ENCODE measurements at regions not wholly inside any gene's neighbourhood (a gene's known extent, or its start where the extent isn't known, plus 50 kb on each side); places are given as distances from the start of the nearest gene placed in this dataset.
"Not testable (repeated sequence)": the region's sequence is repeated elsewhere in the genome, so short reads cannot be mapped to it uniquely, and the experiment has no call there.

DNA sequence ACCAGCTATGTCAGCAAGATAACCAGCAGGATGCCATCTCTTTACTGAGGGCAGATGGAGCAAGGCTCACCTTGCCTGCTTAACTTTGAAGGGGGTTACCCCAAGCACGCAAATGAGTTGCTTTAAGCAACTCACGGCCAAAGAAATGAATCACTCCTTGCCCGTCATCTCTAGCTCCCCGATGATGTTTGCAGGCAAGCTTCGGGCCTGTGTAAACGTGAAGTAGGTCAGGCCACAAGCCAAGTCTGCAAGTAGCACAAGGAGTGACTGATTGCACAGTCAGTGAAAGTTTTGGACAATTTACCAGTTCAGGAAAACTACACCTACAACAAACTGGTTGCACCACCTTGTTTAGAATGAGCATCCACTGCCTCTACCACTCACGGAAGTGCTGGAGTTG lies 699.7 kb upstream of the TBX3 start:
- H3K4me1 Mint-ChIP-seq: no peaks in the 10 kb centered on the region
- H3K4me3 Mint-ChIP-seq: no peak overlapping the region
- no peaks in the 10 kb centered on the region for H3K36me3 Mint-ChIP-seq (ENCODE audit: low read depth)
- no peak for DNase-seq
- intact Hi-C loops (cut with micrococcal nuclease): no loop called here
- H3K27ac Mint-ChIP-seq: no peak overlapping the region
- H3K27me3 Mint-ChIP-seq: no peaks in the 10 kb centered on the region
- no peaks in the 10 kb centered on the region for H3K9me3 Mint-ChIP-seq

DNA sequence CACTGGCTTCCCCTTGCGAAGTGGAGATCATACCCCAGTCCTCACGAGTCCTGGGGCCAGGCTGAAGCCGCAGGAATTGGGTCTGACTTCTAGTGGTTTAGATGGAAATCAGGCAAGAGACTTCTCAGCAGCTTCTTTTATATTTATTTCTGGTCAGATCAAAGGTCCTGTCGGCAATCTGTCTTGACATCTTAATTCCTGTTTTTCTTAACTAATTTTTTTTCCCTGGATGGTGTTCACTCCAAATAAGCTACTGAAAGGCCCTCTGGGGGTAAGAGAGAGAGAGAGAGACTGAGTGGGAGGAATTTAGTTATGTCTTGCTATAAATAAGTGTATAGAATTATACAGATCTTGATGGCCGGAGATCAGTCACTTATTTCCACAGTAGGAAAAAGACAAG lies 698.7 kb upstream of the TBX3 start:
- intact Hi-C loops (cut with micrococcal nuclease): no loop called here
- no peaks in the 10 kb centered on the region for H3K4me1 Mint-ChIP-seq
- H3K4me3 Mint-ChIP-seq: no peak overlapping the region
- no peak overlapping the region for H3K27ac Mint-ChIP-seq
- H3K9me3 Mint-ChIP-seq: no peaks in the 10 kb centered on the region
- H3K36me3 Mint-ChIP-seq (ENCODE audit: low read depth): no peaks in the 10 kb centered on the region
- no peaks in the 10 kb centered on the region for H3K27me3 Mint-ChIP-seq
- DNase-seq: no peak

DNA sequence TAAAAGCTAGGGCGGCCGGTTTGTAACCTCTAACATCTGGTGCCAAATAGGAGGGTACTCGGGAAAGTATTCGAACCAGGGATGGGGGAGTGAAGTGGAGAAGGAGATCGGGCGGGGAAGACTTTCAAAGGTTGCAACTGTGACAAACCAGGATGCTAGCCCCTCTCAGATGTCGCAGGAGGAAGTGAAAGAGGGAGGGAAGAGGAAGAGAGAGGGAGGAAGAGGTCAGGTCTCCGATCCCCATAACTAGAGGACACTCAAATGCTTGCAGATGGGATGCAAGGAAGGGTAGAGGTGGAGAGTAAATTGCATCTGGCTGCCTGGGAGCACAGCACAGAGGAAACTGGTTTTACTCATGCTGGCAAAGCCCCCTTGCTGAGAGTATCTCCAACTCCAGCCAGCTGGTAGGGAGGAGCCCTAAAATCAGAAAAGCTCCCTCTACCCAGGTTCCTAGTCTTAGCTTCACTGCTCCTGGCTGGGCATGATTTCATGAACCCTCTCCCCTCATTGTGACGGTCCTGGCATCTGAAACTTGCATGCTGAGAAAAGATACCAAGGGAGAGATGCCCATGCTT lies 696.7 kb upstream of the TBX3 start:
- no peaks in the 10 kb centered on the region for H3K36me3 Mint-ChIP-seq (ENCODE audit: low read depth)
- H3K27ac Mint-ChIP-seq: no peak overlapping the region
- H3K4me1 Mint-ChIP-seq: no peaks in the 10 kb centered on the region
- H3K9me3 Mint-ChIP-seq: no peaks in the 10 kb centered on the region
- intact Hi-C loops (cut with micrococcal nuclease): no loop called here
- H3K4me3 Mint-ChIP-seq: no peak overlapping the region
- no peak for DNase-seq
- H3K27me3 Mint-ChIP-seq: no peaks in the 10 kb centered on the region

DNA sequence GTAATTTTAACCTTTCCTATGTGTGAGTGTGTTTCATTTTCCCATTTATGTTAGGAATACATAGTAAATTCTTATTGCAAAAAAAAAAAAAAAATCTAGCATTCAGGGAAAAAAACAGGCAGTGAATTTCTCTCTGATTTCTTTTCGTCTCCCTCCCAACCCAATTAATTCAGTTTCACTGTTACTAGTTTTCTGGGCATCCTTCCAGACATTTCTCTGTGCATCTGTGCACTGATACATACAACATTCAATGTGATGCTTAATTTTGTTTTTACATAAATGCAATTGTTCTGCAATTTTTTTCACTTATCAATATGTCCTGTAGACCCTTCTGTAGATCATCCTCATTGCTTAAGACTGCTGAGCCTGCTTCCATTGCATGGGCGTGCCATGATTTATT lies 694.3 kb upstream of the TBX3 start:
- Mint-ChIP-seq H3K4me1 (peaks cover 10% of the 10 kb centered on the region), H3K36me3 (ENCODE audit: low read depth) (no peaks in the 10 kb centered on the region), H3K4me3 (no peak overlapping the region), H3K27me3 (no peaks in the 10 kb centered on the region), H3K9me3 (peaks cover 9% of the 10 kb centered on the region), H3K27ac (no peak overlapping the region)
- intact Hi-C loops (cut with micrococcal nuclease): no loop called here
- DNase-seq: no peak

DNA sequence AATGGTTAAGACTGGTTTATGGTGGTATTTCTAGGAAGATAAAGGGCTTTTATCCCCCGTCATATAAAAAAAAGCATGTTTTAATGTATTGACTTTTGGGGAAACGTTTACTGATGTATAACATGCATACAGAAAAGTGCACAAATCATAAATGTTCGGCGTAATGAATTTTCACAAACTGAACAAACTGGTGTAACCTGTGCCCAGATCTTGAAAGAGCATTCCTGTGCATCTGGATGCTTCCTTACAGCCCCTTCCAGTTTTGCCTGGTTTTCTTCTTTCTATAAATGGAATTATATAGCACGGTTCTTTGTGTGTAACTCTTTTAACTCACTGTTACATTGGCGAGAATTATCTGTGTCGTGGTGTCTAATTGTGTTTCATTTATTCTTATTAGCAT lies 693.8 kb upstream of the TBX3 start:
- no peak for DNase-seq
- H3K4me3 Mint-ChIP-seq: no peak overlapping the region
- H3K36me3 Mint-ChIP-seq (ENCODE audit: low read depth): no peaks in the 10 kb centered on the region
- peaks cover 10% of the 10 kb centered on the region for H3K4me1 Mint-ChIP-seq
- H3K27ac Mint-ChIP-seq: no peak overlapping the region
- H3K27me3 Mint-ChIP-seq: no peaks in the 10 kb centered on the region
- intact Hi-C loops (cut with micrococcal nuclease): no loop called here
- peaks cover 9% of the 10 kb centered on the region for H3K9me3 Mint-ChIP-seq

DNA sequence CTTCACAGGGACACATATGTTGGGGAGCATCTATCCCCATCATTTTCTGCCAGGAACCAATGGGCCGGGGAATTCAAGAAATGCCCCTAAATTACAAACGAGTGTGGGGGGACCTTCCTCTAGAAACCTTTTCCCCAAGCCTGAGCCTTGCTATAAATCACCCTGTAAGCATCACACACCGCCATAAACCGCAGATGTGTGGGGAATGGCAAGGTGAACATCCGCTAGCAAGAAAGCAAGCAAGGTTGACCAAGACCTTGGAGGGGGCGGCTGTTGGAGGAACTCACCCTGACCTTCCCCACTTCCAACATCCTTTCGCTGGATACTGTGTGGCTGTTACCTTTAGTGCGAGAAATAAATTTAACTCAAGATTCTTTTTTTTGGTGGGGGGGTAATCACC lies 693.3 kb upstream of the TBX3 start:
- no peaks in the 10 kb centered on the region for H3K36me3 Mint-ChIP-seq (ENCODE audit: low read depth)
- H3K4me3 Mint-ChIP-seq: no peak overlapping the region
- H3K27ac Mint-ChIP-seq: no peak overlapping the region
- DNase-seq: no peak
- intact Hi-C loops (cut with micrococcal nuclease): no loop called here
- H3K9me3 Mint-ChIP-seq: peaks cover 14% of the 10 kb centered on the region
- H3K4me1 Mint-ChIP-seq: peaks cover 10% of the 10 kb centered on the region
- no peaks in the 10 kb centered on the region for H3K27me3 Mint-ChIP-seq

DNA sequence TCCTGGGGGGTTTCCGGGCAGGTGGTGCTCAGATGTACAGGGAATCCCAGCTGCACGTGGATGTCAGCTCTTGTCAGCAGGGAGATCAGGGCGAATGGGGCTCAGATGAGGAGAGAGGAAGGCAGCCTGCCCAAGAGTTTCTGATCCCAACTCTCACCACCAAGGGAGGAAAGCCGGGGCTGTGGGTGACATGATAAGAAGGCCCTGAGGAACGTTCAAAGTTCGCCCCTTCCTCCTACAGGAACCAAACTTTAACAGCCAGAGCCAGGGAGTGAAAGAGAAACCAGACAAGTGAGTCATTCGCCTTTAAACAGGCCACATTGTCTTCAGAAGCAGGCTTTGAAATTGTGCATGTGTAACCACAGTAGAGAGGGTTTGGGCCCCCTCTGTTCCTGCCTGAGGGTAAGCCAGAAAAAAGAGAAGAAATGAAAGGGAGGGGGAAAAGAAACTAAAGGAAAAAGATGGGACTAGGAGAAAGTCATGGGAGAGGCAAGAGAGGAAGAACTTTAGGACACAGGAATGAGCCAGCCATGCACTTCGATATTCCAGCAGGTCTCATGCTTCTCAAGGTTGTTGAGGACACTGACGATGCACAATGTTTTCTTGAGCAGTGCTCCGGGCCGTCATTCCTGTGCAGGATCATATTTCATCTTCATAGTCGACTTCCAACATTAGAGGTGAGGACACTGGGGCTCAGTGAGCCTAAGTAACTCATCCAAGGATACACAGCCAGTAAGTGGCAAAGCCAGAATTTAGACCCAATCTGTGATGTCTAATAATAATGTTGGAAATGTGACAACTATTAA lies 691.4 kb upstream of the TBX3 start:
- peak; percentile 59 for DNase-seq
- H3K4me1 Mint-ChIP-seq: peaks cover 10% of the 10 kb centered on the region
- H3K27me3 Mint-ChIP-seq: no peaks in the 10 kb centered on the region
- intact Hi-C loops (cut with micrococcal nuclease): loop anchor here (1.0 kb wide), 1 partner anchor 21 kb away; no protein-coding TSS in a partner anchor
- peaks cover 15% of the 10 kb centered on the region for H3K9me3 Mint-ChIP-seq
- no peak overlapping the region for H3K27ac Mint-ChIP-seq
- no peak overlapping the region for H3K4me3 Mint-ChIP-seq
- no peaks in the 10 kb centered on the region for H3K36me3 Mint-ChIP-seq (ENCODE audit: low read depth)

DNA sequence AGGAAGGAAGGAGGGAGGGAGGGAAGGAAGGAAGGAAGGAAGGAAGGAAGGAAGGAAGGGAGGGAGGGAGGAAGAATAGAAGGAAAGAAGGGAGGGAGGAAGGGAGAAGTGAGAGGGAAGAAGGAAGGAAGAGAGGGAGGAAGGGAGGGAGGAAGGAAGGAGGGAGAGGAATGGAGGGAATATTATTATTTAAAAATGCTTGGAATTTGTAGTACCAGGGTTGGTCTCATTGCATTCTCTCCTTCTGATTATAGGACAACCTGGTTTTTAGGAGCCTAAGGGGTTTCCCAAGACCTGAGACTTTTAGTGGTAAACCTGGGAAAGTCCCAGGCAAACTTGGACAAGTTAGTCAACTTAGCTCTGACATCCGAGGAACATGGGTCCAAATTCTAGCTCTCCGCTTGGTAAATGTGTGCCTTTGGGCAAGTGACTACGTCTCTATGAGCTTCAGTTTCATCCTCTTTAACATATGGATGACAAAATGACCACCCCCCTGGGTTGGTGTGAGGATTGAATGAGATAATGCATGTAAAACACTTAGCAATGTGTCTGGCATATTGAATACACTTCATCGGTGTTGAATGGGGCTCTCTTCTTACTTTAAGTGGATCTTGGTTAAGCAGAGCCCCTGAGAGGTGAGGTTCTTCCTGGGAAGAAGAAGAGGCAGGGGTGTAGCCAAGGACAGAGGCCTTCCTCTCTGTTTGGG lies 690.7 kb upstream of the TBX3 start:
- no peaks in the 10 kb centered on the region for H3K27me3 Mint-ChIP-seq
- DNase-seq: no peak
- no peaks in the 10 kb centered on the region for H3K36me3 Mint-ChIP-seq (ENCODE audit: low read depth)
- peaks cover 15% of the 10 kb centered on the region for H3K9me3 Mint-ChIP-seq
- peaks cover 10% of the 10 kb centered on the region for H3K4me1 Mint-ChIP-seq
- no peak overlapping the region for H3K4me3 Mint-ChIP-seq
- intact Hi-C loops (cut with micrococcal nuclease): loop anchor here (1.0 kb wide), 1 partner anchor 20 kb away; no protein-coding TSS in a partner anchor
- no peak overlapping the region for H3K27ac Mint-ChIP-seq

DNA sequence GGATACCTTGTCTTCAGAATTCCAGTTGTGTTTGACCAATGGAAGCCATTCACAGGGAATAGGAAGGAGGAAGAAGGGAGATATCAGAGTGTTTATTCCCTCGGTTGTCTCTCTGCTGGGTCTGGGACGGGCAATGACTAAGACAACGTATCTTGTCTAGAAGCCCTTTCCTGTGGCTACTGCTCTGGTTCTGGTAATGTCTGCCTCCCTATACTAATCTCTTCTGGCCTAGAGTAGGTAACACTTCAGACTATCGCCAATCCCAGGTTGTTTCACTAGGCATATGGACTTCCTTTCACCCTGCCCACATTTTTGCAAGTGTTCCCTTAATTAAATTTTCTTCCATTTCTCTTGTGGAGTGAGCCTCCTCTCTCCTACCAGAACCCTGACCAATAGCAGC lies 687.7 kb upstream of the TBX3 start:
- Mint-ChIP-seq H3K4me1 (peaks cover 10% of the 10 kb centered on the region), H3K4me3 (no peak overlapping the region), H3K27ac (no peak overlapping the region), H3K9me3 (peaks cover 15% of the 10 kb centered on the region), H3K27me3 (no peaks in the 10 kb centered on the region), H3K36me3 (ENCODE audit: low read depth) (no peaks in the 10 kb centered on the region)
- no peak for DNase-seq
- intact Hi-C loops (cut with micrococcal nuclease): no loop called here

DNA sequence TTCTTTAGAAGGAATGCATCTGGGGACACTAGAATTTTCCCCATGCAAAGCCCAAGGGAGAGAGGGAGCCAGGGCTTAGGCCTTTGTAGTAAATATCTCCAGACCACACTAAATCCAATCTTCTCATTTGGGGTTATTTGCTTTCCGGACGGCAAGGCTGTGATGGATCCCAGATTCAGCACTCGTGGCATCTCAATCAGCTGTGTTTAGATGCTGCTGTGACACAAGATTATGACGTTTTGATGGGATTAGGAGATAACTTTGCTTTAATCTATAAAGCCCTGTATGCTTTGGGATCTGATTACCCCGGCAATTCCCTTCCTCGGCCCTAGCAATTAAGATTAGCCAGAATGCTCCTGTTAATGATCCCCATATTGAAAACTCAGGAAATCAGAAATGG lies 686.7 kb upstream of the TBX3 start:
- Mint-ChIP-seq H3K9me3 (peaks cover 15% of the 10 kb centered on the region), H3K36me3 (ENCODE audit: low read depth) (no peaks in the 10 kb centered on the region), H3K4me1 (peaks cover 10% of the 10 kb centered on the region), H3K27ac (no peak overlapping the region), H3K4me3 (no peak overlapping the region), H3K27me3 (no peaks in the 10 kb centered on the region)
- intact Hi-C loops (cut with micrococcal nuclease): no loop called here
- no peak for DNase-seq

DNA sequence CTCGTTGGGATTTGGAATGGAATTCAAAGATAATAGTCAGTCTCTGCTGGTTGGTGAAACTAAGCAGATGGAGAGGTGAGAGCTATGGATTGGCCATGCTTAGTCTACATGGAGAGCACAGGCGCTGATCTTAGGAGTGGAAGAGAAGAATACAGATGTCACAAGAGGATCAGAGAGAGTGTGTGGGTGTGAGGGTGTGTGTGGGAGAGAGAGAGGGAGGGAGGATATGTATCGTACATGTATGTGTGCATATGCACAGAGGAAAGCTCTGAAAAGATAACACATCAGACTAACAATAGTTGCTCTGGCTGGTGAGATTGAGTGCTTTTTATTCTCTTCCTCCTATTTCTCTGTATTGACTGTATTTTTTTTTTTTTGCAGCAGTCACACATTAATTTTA lies 686.2 kb upstream of the TBX3 start:
- no peaks in the 10 kb centered on the region for H3K27me3 Mint-ChIP-seq
- H3K4me3 Mint-ChIP-seq: no peak overlapping the region
- no peak for DNase-seq
- H3K36me3 Mint-ChIP-seq (ENCODE audit: low read depth): no peaks in the 10 kb centered on the region
- peaks cover 6% of the 10 kb centered on the region for H3K4me1 Mint-ChIP-seq
- intact Hi-C loops (cut with micrococcal nuclease): no loop called here
- H3K27ac Mint-ChIP-seq: no peak overlapping the region
- peaks cover 11% of the 10 kb centered on the region for H3K9me3 Mint-ChIP-seq

DNA sequence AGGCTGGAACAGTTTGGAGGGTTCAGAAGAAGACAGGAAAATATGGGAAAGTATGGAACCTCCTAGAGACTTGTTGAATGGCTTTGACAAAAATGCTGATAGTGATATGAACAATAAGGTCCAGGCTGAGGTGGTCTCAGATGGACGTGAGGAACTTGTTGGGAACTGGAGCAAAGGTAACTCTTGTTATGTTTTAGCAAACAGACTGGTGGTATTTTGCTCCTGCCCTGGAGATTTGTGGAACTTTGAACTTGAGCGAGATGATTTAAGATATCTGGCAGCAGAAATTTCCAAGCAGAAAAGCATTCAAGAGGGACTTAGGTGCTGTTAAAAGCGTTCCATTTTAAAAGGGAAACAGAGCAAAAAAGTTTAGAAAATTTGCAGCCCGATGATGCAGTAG lies 682.3 kb upstream of the TBX3 start:
- H3K27me3 Mint-ChIP-seq; intact Hi-C loops (cut with micrococcal nuclease); H3K9me3 Mint-ChIP-seq; H3K36me3 Mint-ChIP-seq (ENCODE audit: low read depth); H3K27ac Mint-ChIP-seq; H3K4me1 Mint-ChIP-seq; H3K4me3 Mint-ChIP-seq; DNase-seq: not testable (repeated sequence)

DNA sequence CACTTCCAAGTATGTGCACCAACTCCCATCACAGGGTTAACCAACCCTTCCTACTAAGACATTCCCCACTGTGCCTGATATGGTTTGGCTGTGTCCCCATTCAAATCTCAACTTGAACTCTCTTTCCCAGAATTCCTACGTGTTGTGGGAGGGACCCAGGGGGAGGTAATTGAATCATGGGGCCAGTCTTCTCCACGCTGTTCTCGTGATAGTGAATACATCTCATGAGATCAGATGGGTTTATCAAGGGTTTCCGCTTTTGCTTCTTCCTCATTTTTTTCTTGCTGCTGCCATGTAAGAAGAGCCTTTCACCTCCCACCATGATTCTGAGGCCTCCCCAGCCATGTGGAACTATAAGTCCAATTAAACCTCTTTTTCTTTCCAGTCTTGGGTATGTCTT lies 681.8 kb upstream of the TBX3 start:
- intact Hi-C loops (cut with micrococcal nuclease); H3K4me3 Mint-ChIP-seq; DNase-seq; H3K27me3 Mint-ChIP-seq; H3K9me3 Mint-ChIP-seq; H3K4me1 Mint-ChIP-seq; H3K36me3 Mint-ChIP-seq (ENCODE audit: low read depth); H3K27ac Mint-ChIP-seq: not testable (repeated sequence)

DNA sequence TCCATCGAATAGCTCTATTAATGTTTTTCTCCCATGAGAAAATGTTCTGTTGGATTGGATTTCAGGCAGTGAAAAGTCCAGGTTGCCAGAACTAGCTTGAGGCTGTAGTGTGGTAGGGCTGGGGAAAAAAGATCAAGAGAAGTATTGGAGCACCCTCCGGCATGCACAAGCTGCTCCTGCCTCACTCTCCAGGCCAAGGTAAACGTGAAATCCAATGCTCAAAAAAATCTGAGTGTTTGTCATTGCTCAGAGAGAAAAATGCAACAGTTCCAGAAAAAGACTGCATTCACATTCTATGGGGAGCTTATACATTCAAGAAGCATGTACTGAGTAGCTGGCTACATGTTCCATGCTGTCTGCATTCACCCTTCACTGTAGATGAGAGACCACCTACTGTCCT lies 680.9 kb upstream of the TBX3 start:
- Mint-ChIP-seq H3K4me3 (no peak overlapping the region), H3K36me3 (ENCODE audit: low read depth) (no peaks in the 10 kb centered on the region), H3K9me3 (no peaks in the 10 kb centered on the region), H3K4me1 (no peaks in the 10 kb centered on the region), H3K27me3 (no peaks in the 10 kb centered on the region), H3K27ac (no peak overlapping the region)
- DNase-seq: no peak
- intact Hi-C loops (cut with micrococcal nuclease): no loop called here

Data from activated CD4-positive, alpha-beta T cell treated with anti-CD3 and anti-CD28 coated beads, Interleukin-2, amount 10 ng/mL, durations not matched to agents 24 days and 14 days (primary cell).